GM23338 (cell line): ENCODE measurements at regions not wholly inside any gene's neighbourhood (a gene's known extent, or its start where the extent isn't known, plus 50 kb on each side); places are given as distances from the start of the nearest gene placed in this dataset.
A peak's percentile ranks its signal among the peaks of the same experiment; 100 is the strongest.

ENCODE experiments used
- ATAC-seq: fragments of 200-7000 bp; cut with Tn5 transposase; 3 replicates; pipeline ENCODE4 v1.9.1; 2020
- DNase-seq: peaks from one replicate; pipeline ENCODE4 v3.0.0-alpha.2; 2015; ENCODE audit warnings: low spot score
- H2AFZ ChIP-seq: fragments of 200-600 bp; sonication (generic); 2 replicates; pipeline ENCODE4 v1.8.0; 2016; ENCODE audit warnings: antibody characterized with exemption, mild to moderate bottlenecking, moderate library complexity
- H3F3A ChIP-seq: fragments of 200-600 bp; sonication (generic); replicated peaks from 2 replicates; pipeline ENCODE4 v1.8.0; 2017; ENCODE audit warnings: antibody characterized with exemption, mixed run types, low read depth
- H3K27ac ChIP-seq: fragments of 200-600 bp; sonication (generic); 2 replicates; pipeline ENCODE4 v1.6.1; 2016; ENCODE audit warnings: low read depth
- H3K27me3 ChIP-seq: fragments of 200-600 bp; sonication (generic); 2 replicates; pipeline ENCODE4 v1.8.0; 2016; ENCODE audit warnings: mild to moderate bottlenecking, mixed run types, moderate library complexity; ENCODE audit not compliant: insufficient read depth
- H3K36me3 ChIP-seq: fragments of 200-600 bp; sonication (generic); 2 replicates; pipeline ENCODE4 v1.8.0; 2016; ENCODE audit warnings: mild to moderate bottlenecking; ENCODE audit not compliant: insufficient read depth
- H3K4me1 ChIP-seq: fragments of 200-600 bp; sonication (generic); 2 replicates; pipeline ENCODE4 v1.8.0; 2016; ENCODE audit warnings: mild to moderate bottlenecking, moderate library complexity; ENCODE audit not compliant: insufficient read depth
- H3K4me2 ChIP-seq: fragments of 200-600 bp; sonication (generic); 2 replicates; pipeline ENCODE4 v1.7.1; 2017; ENCODE audit warnings: mixed run types
- H3K4me3 ChIP-seq: fragments of 200-600 bp; sonication (generic); 2 replicates; pipeline ENCODE4 v1.6.1; 2016; ENCODE audit warnings: mixed run types
- H3K79me2 ChIP-seq: fragments of 200-600 bp; sonication (generic); replicated peaks from 2 replicates; pipeline ENCODE4 v1.8.0; 2017; ENCODE audit warnings: mild to moderate bottlenecking; ENCODE audit not compliant: insufficient read depth
- H3K9me2 ChIP-seq: fragments of 200-600 bp; sonication (generic); 2 replicates; pipeline ENCODE4 v1.8.0; 2017; ENCODE audit not compliant: insufficient read depth
- H4K20me1 ChIP-seq: fragments of 200-600 bp; sonication (generic); replicated peaks from 2 replicates; pipeline ENCODE4 v1.8.0; 2017; ENCODE audit warnings: mild to moderate bottlenecking; ENCODE audit not compliant: insufficient read depth
- H3K27ac Mint-ChIP-seq: 2 replicates; pipeline ENCODE4 v1.8.0; 2020; ENCODE audit warnings: inconsistent platforms, mild to moderate bottlenecking, moderate library complexity, mixed read lengths
- H3K27me3 Mint-ChIP-seq: 3 replicates; pipeline ENCODE4 v1.8.0; 2022; ENCODE audit warnings: low read depth, mild to moderate bottlenecking, moderate library complexity, mixed read lengths, inconsistent platforms; ENCODE audit not compliant: insufficient read depth, poor library complexity
- H3K36me3 Mint-ChIP-seq: 3 replicates; pipeline ENCODE4 v1.8.0; 2021; ENCODE audit warnings: low read depth, mild to moderate bottlenecking, inconsistent platforms, moderate library complexity, mixed read lengths
- H3K4me1 Mint-ChIP-seq: 3 replicates; pipeline ENCODE4 v1.8.0; 2020; ENCODE audit warnings: mild to moderate bottlenecking, inconsistent platforms, mixed read lengths
- H3K4me3 Mint-ChIP-seq: 3 replicates; pipeline ENCODE4 v1.8.0; 2021; ENCODE audit warnings: moderate library complexity, mild to moderate bottlenecking, inconsistent platforms, mixed read lengths
- H3K9me3 Mint-ChIP-seq: 3 replicates; pipeline ENCODE4 v1.8.0; 2020; ENCODE audit warnings: moderate library complexity, mild to moderate bottlenecking, inconsistent platforms, mixed read lengths
- CREB1 ChIP-seq: fragments of 250-450 bp; sonication (Bioruptor Pico); IDR thresholded peaks from 2 replicates; pipeline ENCODE4 v1.5.0; 2020; ENCODE audit warnings: low read depth, mild to moderate bottlenecking, moderate library complexity
- CTCF ChIP-seq, 2 experiments: fragments of 200-600 bp in 1 of 2; sonication (generic) in 1 of 2; conservative IDR thresholded peaks; 2 replicates each; pipeline versions ENCODE4 v1.5.1 to v1.6.1; 2016 to 2017; ENCODE audit warnings: antibody characterized with exemption in 2 of 2, low read depth in 2 of 2, mild to moderate bottlenecking in 2 of 2, moderate library complexity in 1 of 2
- JUNB ChIP-seq: IDR thresholded peaks from one replicate; pipeline ENCODE4 v1.6.1; 2016; ENCODE audit warnings: antibody characterized with exemption; ENCODE audit not compliant: unreplicated experiment
- REST ChIP-seq: IDR thresholded peaks from one replicate; pipeline ENCODE4 v1.6.1; 2018; ENCODE audit warnings: antibody characterized with exemption; ENCODE audit not compliant: unreplicated experiment
- STAT1 ChIP-seq: IDR thresholded peaks from one replicate; pipeline ENCODE4 v1.6.1; 2016; ENCODE audit warnings: antibody characterized with exemption; ENCODE audit not compliant: unreplicated experiment
- ZNF331 ChIP-seq: fragments of 250-450 bp; sonication (Bioruptor Pico); IDR thresholded peaks from 2 replicates; pipeline ENCODE4 v1.5.0; 2020; ENCODE audit warnings: low read depth, mild to moderate bottlenecking, moderate library complexity

GRCh38 chr3:135503760-135504686 is 461.5 kb upstream of the PPP2R3A start:
- peak overlapping the region; percentile 75 for H3K27ac Mint-ChIP-seq
- peak; percentile 97 for ATAC-seq

GRCh38 chr3:135513106-135514059 is 452.1 kb upstream of the PPP2R3A start:
- Histone ChIP-seq H3K79me2 (no peaks in the 10 kb centered on the region), H4K20me1 (no peaks in the 10 kb centered on the region), H2AFZ (peak overlapping the region; percentile 80), H3K9me2 (no peaks in the 10 kb centered on the region), H3F3A (no peaks in the 10 kb centered on the region), H3K36me3 (no peaks in the 10 kb centered on the region), H3K4me3 (no peak overlapping the region), H3K27ac (0 out of 2 replicates have a peak overlapping the region, but pooled peaks have one; percentile 29), H3K4me2 (no peak overlapping the region), H3K27me3 (no peaks in the 10 kb centered on the region), H3K4me1 (peaks cover 3% of the 10 kb centered on the region; the same call in 1 of the 2 replicates)
- Mint-ChIP-seq H3K9me3 (peaks cover 10% of the 10 kb centered on the region; the same call in 1 of the 3 replicates), H3K27me3 (no peaks in the 10 kb centered on the region), H3K4me1 (peaks cover 12% of the 10 kb centered on the region), H3K27ac (peak overlapping the region; percentile 85), H3K36me3 (no peaks in the 10 kb centered on the region), H3K4me3 (no peak overlapping the region)
- TF ChIP-seq JUNB, result no peak
- TF ChIP-seq ZNF331 (CRISPR knock-in tag), result no peak
- no peak for TF ChIP-seq REST
- no peak for TF ChIP-seq STAT1
- TF ChIP-seq CREB1 (CRISPR knock-in tag), result peak; percentile 56
- ATAC-seq (no peak), DNase-seq (peak; percentile 27)

More at GRCh38 chr3:135503760-135504686, 461.5 kb upstream of the PPP2R3A start:
- peaks cover 10% of the 10 kb centered on the region for H3K4me1 Mint-ChIP-seq
- no peaks in the 10 kb centered on the region for H4K20me1 ChIP-seq
- H3K79me2 ChIP-seq, result no peaks in the 10 kb centered on the region
- peak overlapping the region; percentile 83 for H2AFZ ChIP-seq
- DNase-seq, result peak; percentile 95
- peaks cover 7% of the 10 kb centered on the region for H3K4me1 ChIP-seq
- H3K9me3 Mint-ChIP-seq, result peaks cover 8% of the 10 kb centered on the region; the same call in 1 of the 3 replicates
- H3K4me3 Mint-ChIP-seq, result peak overlapping the region; percentile 64
- H3K9me2 ChIP-seq, result no peaks in the 10 kb centered on the region
- TF ChIP-seq STAT1 (no peak), CTCF (conservative IDR thresholded peaks at IDR 0.05; ENCODE audit: low read depth in 2 of 2) (peak; percentile 89 to 90)
- H3K27me3 ChIP-seq, result no peaks in the 10 kb centered on the region
- H3K4me3 ChIP-seq, result peak overlapping the region; percentile 36
- H3F3A ChIP-seq, result no peaks in the 10 kb centered on the region
- no peaks in the 10 kb centered on the region for H3K36me3 Mint-ChIP-seq
- H3K27me3 Mint-ChIP-seq, result peaks cover 4% of the 10 kb centered on the region
- no peak overlapping the region for H3K27ac ChIP-seq
- peak overlapping the region; percentile 64 for H3K4me2 ChIP-seq
- no peaks in the 10 kb centered on the region for H3K36me3 ChIP-seq
